Smooth muscle cell (in vitro differentiated cells): ENCODE measurements at regions not wholly inside any gene's neighbourhood (a gene's known extent, or its start where the extent isn't known, plus 50 kb on each side); places are given as distances from the start of the nearest gene placed in this dataset.

Experiments used
- DNase-seq: peaks from one replicate; lab custom pipeline; 2025; ENCODE audit not compliant: unreplicated experiment; lab: John Stamatoyannopoulos, UW
- H2AFZ ChIP-seq: fragments of 200-600 bp; sonication (generic); 2 replicates; pipeline ENCODE4 v1.6.0; 2016; ENCODE audit warnings: antibody characterized with exemption, low read depth, mild to moderate bottlenecking
- H3F3A ChIP-seq: fragments of 200-600 bp; sonication (generic); 2 replicates; pipeline ENCODE4 v1.6.0; 2017; ENCODE audit warnings: antibody characterized with exemption, low read depth
- H3K27ac ChIP-seq: fragments of 200-600 bp; sonication (generic); 2 replicates; pipeline ENCODE4 v1.5.1; 2016; ENCODE audit warnings: low read depth, mild to moderate bottlenecking
- H3K27me3 ChIP-seq: fragments of 200-600 bp; sonication (generic); 2 replicates; pipeline ENCODE4 v1.6.1; 2016; ENCODE audit warnings: low read depth, mild to moderate bottlenecking
- H3K36me3 ChIP-seq: fragments of 200-600 bp; sonication (generic); 2 replicates; pipeline ENCODE4 v1.5.1; 2016; ENCODE audit warnings: low read depth
- H3K4me1 ChIP-seq: fragments of 200-600 bp; sonication (generic); 2 replicates; pipeline ENCODE4 v1.5.1; 2016; ENCODE audit warnings: low read depth
- H3K4me2 ChIP-seq: fragments of 200-600 bp; sonication (generic); 2 replicates; pipeline ENCODE4 v1.6.0; 2016; ENCODE audit warnings: mild to moderate bottlenecking
- H3K4me3 ChIP-seq: fragments of 200-600 bp; sonication (generic); 2 replicates; pipeline ENCODE4 v1.5.1; 2016; ENCODE audit warnings: mild to moderate bottlenecking
- H3K79me2 ChIP-seq: fragments of 200-600 bp; sonication (generic); 2 replicates; pipeline ENCODE4 v1.6.0; 2016; ENCODE audit warnings: low read depth, mild to moderate bottlenecking
- H3K9ac ChIP-seq: fragments of 200-600 bp; sonication (generic); 2 replicates; pipeline ENCODE4 v1.6.0; 2016; ENCODE audit warnings: low read depth
- H3K9me3 ChIP-seq: fragments of 200-600 bp; sonication (generic); replicated peaks from 2 replicates; pipeline ENCODE4 v1.5.1; 2016; ENCODE audit warnings: low read depth
- H4K20me1 ChIP-seq: fragments of 200-600 bp; sonication (generic); 2 replicates; pipeline ENCODE4 v1.6.0; 2016; ENCODE audit warnings: low read depth
- CTCF ChIP-seq: fragments of 200-600 bp; sonication (generic); IDR thresholded peaks from 2 replicates; pipeline ENCODE4 v1.5.1; 2017; ENCODE audit warnings: borderline replicate concordance, mild to moderate bottlenecking, antibody characterized with exemption; ENCODE audit not compliant: insufficient read depth, poor library complexity, severe bottlenecking
- WGBS: methylation state at CpG from one replicate; pipeline ENCODE4 v1.1.7; 2016; ENCODE audit warnings: low lambda C conversion rate; 5-methylcytosine and 5-hydroxymethylcytosine counted together

GRCh38 chr12:115037830-115038229, 353.9 kb upstream of the TBX3 start:
- H3K9ac ChIP-seq, result no peak overlapping the region
- H3K79me2 ChIP-seq, result no peaks in the 10 kb centered on the region
- no peak for TF ChIP-seq CTCF
- H2AFZ ChIP-seq, result no peak overlapping the region
- H3K4me2 ChIP-seq, result no peak overlapping the region
- no peaks in the 10 kb centered on the region for H3K27me3 ChIP-seq
- H3K4me1 ChIP-seq, result no peaks in the 10 kb centered on the region
- DNase-seq, result no peak
- no peaks in the 10 kb centered on the region for H4K20me1 ChIP-seq
- no peaks in the 10 kb centered on the region for H3F3A ChIP-seq
- H3K36me3 ChIP-seq, result no peaks in the 10 kb centered on the region
- WGBS, result 80% methylated on average over 2 of the region's 2 CpGs
- no peaks in the 10 kb centered on the region for H3K9me3 ChIP-seq
- no peak overlapping the region for H3K4me3 ChIP-seq
- H3K27ac ChIP-seq, result no peak overlapping the region

- Histone ChIP-seq H3K27ac (no peak overlapping the region), H3K4me2 (no peak overlapping the region), H4K20me1 (no peaks in the 10 kb centered on the region), H3K4me1 (no peaks in the 10 kb centered on the region), H3K36me3 (no peaks in the 10 kb centered on the region), H3K27me3 (no peaks in the 10 kb centered on the region), H3K4me3 (no peak overlapping the region), H2AFZ (no peak overlapping the region), H3K9me3 (no peaks in the 10 kb centered on the region), H3K9ac (no peak overlapping the region), H3K79me2 (no peaks in the 10 kb centered on the region), H3F3A (no peaks in the 10 kb centered on the region)
- WGBS, result 84% methylated on average over 2 of the region's 2 CpGs
- no peak for TF ChIP-seq CTCF
- DNase-seq, result no peak
Observed at GRCh38 chr12:115035535-115036107, 351.6 kb upstream of the TBX3 start.

GRCh38 chr12:115032521-115032920, 348.5 kb upstream of the TBX3 start:
- Histone ChIP-seq H3K4me2 (no peak overlapping the region), H3K27ac (no peak overlapping the region), H3K9me3 (no peaks in the 10 kb centered on the region), H3K36me3 (no peaks in the 10 kb centered on the region), H3K4me3 (no peak overlapping the region), H2AFZ (peak overlapping the region; percentile 31), H3F3A (no peaks in the 10 kb centered on the region), H4K20me1 (no peaks in the 10 kb centered on the region), H3K9ac (no peak overlapping the region), H3K27me3 (no peaks in the 10 kb centered on the region), H3K4me1 (no peaks in the 10 kb centered on the region), H3K79me2 (no peaks in the 10 kb centered on the region)
- no peak for TF ChIP-seq CTCF
- no peak for DNase-seq
- WGBS, result 73% methylated on average over 3 of the region's 3 CpGs

- H3K4me2 ChIP-seq, result no peak overlapping the region
- H2AFZ ChIP-seq, result no peak overlapping the region
- no peaks in the 10 kb centered on the region for H3K4me1 ChIP-seq
- no peak for TF ChIP-seq CTCF
- H4K20me1 ChIP-seq, result no peaks in the 10 kb centered on the region
- no peaks in the 10 kb centered on the region for H3K79me2 ChIP-seq
- no peaks in the 10 kb centered on the region for H3K36me3 ChIP-seq
- no peak overlapping the region for H3K27ac ChIP-seq
- H3F3A ChIP-seq, result no peaks in the 10 kb centered on the region
- DNase-seq, result no peak
- no peaks in the 10 kb centered on the region for H3K27me3 ChIP-seq
- no peaks in the 10 kb centered on the region for H3K9me3 ChIP-seq
- H3K4me3 ChIP-seq, result no peak overlapping the region
- H3K9ac ChIP-seq, result no peak overlapping the region
- WGBS, result 97% methylated on average over 3 of the region's 3 CpGs
Observed at GRCh38 chr12:115030017-115030416, 346.0 kb upstream of the TBX3 start.
